ENCODE measurements at regions not wholly inside any gene's neighbourhood (a gene's known extent, or its start where the extent isn't known, plus 50 kb on each side); places are given as distances from the start of the nearest gene placed in this dataset.

- DNase-seq (ENCODE audit: low spot score) = no peak
Measured at GRCh38 chrX:20863649-20864048, 510.6 kb upstream of the CNKSR2 start.

- DNase-seq (ENCODE audit: low spot score) = no peak
Measured at GRCh38 chrX:20861113-20861512, 513.1 kb upstream of the CNKSR2 start.

GRCh38 chrX:20857746-20858145, 516.5 kb upstream of the CNKSR2 start:
- DNase-seq (ENCODE audit: low spot score) = peak; percentile 34

- DNase-seq (ENCODE audit: low spot score) = no peak
Measured at GRCh38 chrX:20838477-20838876, 535.7 kb upstream of the CNKSR2 start.

GRCh38 chrX:20829665-20830491, 544.3 kb upstream of the CNKSR2 start:
- DNase-seq (ENCODE audit: low spot score) = no peak

GRCh38 chrX:20825984-20826383, 548.2 kb upstream of the CNKSR2 start:
- DNase-seq (ENCODE audit: low spot score) = no peak

GRCh38 chrX:20803971-20804370, 537.3 kb upstream of the RPS6KA3 start:
- no peak for DNase-seq (ENCODE audit: low spot score)

- DNase-seq (ENCODE audit: low spot score) = no peak
Measured at GRCh38 chrX:20802036-20802435, 535.3 kb upstream of the RPS6KA3 start.

GRCh38 chrX:20796450-20796849, 529.7 kb upstream of the RPS6KA3 start:
- no peak for DNase-seq (ENCODE audit: low spot score)

GRCh38 chrX:20789103-20789502, 522.4 kb upstream of the RPS6KA3 start:
- no peak for DNase-seq (ENCODE audit: low spot score)

- DNase-seq (ENCODE audit: low spot score) = no peak
Measured at GRCh38 chrX:20767346-20767745, 500.6 kb upstream of the RPS6KA3 start.

- DNase-seq (ENCODE audit: low spot score) = no peak
Measured at GRCh38 chrX:20756585-20756984, 489.9 kb upstream of the RPS6KA3 start.

- DNase-seq (ENCODE audit: low spot score) = no peak
Measured at GRCh38 chrX:20753076-20753475, 486.4 kb upstream of the RPS6KA3 start.

- no peak for DNase-seq (ENCODE audit: low spot score)
Measured at GRCh38 chrX:20746690-20747089, 480.0 kb upstream of the RPS6KA3 start.

GRCh38 chrX:20743046-20743445, 476.3 kb upstream of the RPS6KA3 start:
- DNase-seq (ENCODE audit: low spot score) = no peak

GRCh38 chrX:20742106-20742505, 475.4 kb upstream of the RPS6KA3 start:
- DNase-seq (ENCODE audit: low spot score) = peak; percentile 40

GRCh38 chrX:20740443-20740842, 473.7 kb upstream of the RPS6KA3 start:
- DNase-seq (ENCODE audit: low spot score) = no peak

- no peak for DNase-seq (ENCODE audit: low spot score)
Measured at GRCh38 chrX:20739038-20739745, 472.5 kb upstream of the RPS6KA3 start.

- DNase-seq (ENCODE audit: low spot score) = peak; percentile 20
Measured at GRCh38 chrX:20729416-20729815, 462.7 kb upstream of the RPS6KA3 start.

GRCh38 chrX:20727447-20727846, 460.7 kb upstream of the RPS6KA3 start:
- no peak for DNase-seq (ENCODE audit: low spot score)

- no peak for DNase-seq (ENCODE audit: low spot score)
Measured at GRCh38 chrX:20720954-20721626, 454.4 kb upstream of the RPS6KA3 start.

GRCh38 chrX:20718592-20719380, 452.1 kb upstream of the RPS6KA3 start:
- no peak for DNase-seq (ENCODE audit: low spot score)
